HG03469 (cell line): ENCODE measurements at regions not wholly inside any gene's neighbourhood (a gene's known extent, or its start where the extent isn't known, plus 50 kb on each side); places are given as distances from the start of the nearest gene placed in this dataset.

Source experiments
- ATAC-seq: cut with Tn5 transposase; IDR thresholded peaks from one replicate; pipeline ENCODE4 v1.9.1; 2021; ENCODE audit warnings: mild to moderate bottlenecking, moderate library complexity, moderate number of reproducible peaks; ENCODE audit not compliant: unreplicated experiment

DNA sequence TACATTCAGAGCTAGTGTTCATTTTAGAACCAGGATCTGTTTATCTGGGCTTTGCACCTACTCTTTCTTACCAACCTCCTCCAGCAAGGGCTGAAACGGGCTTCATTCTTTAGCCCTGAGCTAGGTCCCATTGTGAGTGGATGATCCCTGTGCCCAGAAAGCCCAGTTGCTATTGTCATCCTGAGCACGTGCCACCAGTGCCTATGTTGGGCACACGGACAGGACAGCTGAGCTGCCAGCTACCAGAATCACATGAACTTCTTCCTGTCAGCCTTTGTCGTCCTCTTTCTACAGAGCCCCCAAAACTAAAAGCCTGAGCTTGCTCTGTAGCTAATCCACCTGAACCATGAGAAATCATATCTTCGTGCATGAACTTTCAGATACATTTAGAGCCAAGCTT is 74.4 kb upstream of the NTM start:
- ATAC-seq: no peak

DNA sequence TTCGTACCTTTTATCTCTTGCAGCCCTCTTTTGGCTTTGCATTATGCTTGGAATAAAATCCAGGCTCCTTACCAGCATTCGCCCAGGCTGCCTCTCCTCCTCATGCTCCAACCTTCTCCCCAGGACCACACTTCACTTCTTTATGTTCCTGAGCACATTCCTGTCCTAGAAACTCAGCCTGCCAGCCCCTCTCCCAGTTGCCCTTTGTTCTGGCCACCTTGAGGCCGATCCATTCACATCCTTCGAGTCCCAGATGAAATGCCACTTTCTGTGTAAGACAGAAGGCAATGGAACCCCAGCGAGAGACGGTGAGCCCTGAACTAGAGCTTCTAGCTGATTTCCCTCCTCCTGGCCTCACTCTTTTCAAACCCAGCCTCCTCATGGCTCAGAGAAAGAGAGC is 73.0 kb upstream of the NTM start:
- no peak for ATAC-seq

DNA sequence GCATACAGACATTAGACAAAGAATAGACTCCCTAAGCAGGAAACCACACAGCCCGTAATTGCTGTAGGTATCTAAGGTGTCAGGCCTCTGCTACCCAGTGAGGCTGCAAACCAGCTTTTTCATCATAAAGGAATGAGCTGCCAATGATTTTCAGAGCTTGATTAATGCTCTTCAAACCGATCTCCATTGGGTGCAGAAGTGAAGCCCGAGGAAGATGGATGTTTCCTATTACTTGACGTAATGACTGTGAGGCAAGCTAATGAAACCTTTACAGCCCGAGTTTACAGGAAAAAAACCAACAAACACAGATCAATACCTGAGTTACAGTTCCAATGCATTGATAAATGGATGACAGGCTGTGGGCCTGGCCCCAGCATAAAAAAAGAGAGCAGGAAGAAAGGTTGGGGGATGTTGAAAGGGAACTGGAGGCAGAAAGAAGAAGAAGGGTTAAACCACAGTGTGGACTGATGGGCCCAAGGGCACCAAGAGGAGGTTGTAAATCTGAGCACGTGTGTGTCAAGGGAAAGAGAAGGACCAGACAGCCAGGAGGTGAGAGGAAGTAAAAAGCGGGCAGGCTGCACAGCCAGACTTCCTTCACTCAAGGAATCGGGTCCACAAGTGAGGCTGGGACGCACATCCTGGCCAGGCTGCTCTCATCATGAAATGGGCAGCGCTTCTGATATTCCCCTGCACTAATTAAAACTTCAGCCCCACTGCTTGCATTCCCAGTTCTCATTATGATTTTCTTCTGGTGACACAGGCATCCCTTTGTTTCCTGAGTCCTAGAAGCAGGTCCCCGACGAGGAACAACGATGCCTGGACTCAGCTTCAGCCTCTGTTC is 70.6 kb upstream of the NTM start:
- ATAC-seq: no peak

DNA sequence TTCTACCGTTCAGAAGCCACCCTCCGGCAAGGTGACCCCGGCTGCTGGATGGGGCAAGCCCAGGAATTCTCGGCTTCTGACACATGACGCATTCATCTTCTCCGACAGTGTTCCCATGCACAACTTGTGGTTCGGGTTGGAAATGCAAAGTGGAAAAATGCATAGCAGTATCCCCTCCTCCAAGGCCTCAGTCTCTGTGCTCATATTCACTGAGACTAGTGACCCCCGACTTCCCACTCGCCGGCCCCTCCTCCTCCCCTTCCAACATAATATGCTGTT is 70.0 kb upstream of the NTM start:
- ATAC-seq: no peak

DNA sequence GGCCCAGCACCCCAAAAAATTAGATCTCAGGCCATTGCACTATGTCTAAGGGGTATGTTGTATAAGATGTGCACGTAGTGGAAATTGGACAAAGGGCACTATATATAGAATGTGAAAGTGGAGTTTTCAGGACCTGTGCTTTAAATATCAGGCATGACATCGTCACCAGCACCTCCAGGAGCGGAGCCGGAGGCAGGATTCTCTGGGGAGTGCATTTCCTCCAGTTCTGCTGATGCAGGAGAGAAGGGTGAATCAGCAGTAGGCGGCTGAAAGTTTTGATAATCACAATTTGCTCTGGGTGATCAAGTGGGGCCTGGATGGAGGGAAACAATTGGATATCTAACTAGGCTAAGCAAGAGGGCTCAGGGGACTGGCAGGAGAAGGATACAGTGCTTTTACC is 69.1 kb upstream of the NTM start:
- ATAC-seq: no peak

DNA sequence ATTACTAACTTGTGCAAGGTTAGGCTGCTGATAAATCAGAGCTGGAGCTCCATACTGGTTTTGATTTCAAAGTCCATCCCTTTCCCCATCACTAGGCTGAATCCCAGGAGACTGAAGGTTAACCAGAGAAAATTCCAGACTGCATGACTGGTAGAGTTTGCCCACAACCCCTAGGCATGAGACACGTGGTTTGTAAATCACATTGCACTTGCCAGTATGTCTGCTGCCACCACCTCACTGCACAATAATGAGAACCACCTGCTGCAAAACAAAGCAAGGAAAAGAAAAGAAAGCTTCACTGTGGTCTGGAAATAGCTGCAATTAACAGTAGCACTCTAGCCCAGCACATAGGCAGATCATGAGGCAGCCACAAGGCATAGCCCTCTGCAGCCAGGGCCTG is 67.6 kb upstream of the NTM start:
- no peak for ATAC-seq

DNA sequence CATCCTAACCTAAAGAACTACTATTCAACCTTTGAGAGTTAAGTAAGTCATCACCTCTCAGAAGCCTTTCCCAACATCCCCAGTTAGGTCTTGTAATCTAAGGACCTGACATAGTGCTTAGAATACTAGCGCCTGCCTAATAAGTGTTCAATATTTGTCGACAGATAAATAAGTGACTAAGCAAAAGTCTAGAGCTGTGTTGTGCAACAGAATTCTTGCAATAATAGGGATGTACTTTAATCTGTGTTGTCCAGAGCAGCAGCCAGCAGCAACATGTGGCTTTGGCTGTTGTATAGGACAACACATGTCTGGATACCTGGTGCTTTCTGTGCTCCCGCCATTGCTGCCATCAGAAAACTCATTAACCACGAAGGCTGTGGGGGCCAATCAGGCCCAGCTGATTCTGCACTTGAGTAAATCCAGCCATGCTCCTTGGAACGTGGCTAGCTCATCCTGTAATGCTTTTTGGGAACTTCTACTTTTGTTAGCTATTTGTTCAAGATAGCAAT is 66.8 kb upstream of the NTM start:
- ATAC-seq: no peak

DNA sequence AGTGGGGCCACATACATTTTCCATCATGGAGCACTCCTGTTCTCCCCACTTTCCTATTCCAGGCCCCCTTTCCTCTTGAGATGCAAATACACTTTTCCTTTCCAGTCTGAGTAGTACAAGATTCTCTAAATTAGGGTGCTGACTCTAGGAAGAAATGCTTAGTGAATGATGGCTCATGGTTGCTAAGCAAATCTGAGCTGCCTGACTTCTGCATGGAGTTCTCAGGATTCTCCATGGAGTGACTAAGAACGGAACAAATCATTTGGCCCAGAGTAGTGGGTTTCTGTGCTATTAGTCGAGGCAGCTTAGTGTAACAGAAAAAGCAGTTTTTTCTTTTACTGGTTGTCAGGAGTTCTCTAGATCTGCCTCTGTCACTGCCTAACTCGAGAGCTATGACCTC is 65.4 kb upstream of the NTM start:
- ATAC-seq: no peak

DNA sequence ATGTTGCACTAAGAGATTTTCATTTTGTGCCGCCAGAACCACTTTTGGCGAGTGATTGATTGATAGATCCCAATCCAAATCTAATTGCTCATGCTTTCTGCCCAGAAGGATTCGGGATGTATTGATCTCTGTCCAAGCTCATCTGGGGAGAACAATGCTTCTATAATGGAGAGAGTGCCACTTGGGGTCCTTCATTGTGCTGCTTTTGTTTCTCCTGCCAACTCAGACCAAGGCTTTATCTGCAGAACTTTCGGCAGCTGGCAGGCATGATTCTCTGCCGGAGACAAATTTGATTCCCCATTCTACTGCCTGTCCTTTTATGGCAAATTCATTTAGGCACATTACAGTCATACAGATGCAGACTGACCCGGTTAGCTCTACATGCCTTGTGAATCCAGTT is 62.9 kb upstream of the NTM start:
- ATAC-seq: no peak

DNA sequence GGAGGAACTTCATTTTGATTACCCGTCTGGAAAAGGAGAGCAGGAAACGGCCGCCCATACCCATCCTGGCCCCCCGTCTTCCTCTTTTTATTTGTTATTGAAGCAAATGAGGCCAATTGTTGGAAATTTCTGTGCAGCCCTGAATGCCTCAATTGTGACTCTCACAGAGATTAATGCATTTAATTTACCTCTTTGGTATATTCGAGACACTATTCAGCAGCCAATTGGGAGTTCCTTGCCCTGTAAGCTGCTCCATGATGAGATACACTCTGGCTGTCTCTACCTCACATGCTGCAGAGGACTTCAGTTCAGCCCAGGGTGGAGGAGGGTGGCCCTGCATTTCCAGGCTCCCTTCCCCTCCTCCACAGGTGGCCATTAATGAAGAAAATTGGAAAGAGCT is 60.6 kb upstream of the NTM start:
- ATAC-seq: no peak

DNA sequence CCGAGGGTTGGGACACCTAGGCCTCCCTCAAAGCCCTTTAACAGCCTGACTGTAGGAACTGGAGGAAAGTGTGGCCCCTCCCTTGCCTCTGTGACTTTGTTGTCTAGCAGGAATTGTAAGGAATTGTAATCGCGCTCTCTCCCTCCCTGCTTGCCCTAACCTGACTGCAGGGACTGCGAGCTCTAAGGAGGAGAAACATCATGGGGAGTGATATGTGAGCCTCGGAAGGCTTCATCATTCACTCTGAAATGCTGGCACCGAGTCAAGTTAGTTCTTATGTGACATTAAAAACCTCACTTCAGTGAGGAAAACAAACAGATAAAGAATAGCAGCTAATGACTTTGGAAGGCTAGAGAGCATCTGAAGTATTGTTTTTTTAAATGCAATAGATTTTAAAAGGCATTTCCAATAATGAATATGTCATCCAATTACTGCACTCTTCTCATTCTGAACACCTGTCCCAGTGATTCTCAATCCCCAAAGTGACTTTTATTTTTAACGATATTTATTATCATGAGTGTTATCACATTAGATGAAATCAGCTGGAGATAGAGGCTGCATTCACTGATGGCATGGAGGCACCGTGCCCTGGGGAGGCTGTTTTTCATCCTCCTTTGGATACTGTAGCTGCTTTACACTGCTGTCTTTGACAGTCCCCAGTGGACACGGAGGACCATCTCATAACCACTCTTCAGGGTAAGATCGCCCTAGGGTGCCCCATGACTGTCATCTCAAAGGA is 58.5 kb upstream of the NTM start:
- ATAC-seq: no peak
